ENCODE measurements at regions not wholly inside any gene's neighbourhood (a gene's known extent, or its start where the extent isn't known, plus 50 kb on each side); places are given as distances from the start of the nearest gene placed in this dataset.

DNA sequence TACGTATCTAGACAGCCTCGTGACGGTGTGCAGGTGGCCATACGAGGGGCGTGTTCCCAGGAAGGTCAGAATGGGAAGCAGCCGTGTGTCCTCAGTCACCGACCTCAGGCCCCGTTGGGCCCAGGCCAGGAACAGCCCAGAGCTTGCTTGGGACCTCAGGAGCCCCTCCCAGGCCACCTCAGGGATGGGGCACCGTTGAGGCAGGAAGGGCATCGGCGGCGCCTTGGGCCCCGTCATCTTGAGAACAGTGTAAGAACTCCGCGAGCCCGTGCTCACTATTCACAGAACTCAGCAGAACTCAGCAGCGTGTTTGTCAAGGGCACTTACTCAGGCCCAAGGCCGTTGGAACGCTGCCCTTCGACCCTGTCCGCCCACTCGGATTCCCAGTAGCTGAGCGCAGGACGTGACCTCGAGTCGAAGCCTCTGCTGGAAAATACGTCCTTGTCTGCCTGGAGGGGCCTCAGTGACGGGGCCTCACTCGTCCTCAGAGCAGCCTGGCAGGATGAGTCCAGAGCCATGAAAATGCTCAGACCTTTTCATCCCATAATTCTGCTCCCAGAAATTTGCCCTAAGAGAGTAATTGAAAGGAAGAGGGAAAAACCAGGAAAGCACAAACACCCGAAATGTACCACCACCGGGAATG is 1134.8 kb downstream of the BRD1 start:
- TF ChIP-seq EZH2 (IDR thresholded peaks at IDR 0.05; ENCODE audit: low read length, unreplicated experiment), result no peak
- TF ChIP-seq, protein P1, sequence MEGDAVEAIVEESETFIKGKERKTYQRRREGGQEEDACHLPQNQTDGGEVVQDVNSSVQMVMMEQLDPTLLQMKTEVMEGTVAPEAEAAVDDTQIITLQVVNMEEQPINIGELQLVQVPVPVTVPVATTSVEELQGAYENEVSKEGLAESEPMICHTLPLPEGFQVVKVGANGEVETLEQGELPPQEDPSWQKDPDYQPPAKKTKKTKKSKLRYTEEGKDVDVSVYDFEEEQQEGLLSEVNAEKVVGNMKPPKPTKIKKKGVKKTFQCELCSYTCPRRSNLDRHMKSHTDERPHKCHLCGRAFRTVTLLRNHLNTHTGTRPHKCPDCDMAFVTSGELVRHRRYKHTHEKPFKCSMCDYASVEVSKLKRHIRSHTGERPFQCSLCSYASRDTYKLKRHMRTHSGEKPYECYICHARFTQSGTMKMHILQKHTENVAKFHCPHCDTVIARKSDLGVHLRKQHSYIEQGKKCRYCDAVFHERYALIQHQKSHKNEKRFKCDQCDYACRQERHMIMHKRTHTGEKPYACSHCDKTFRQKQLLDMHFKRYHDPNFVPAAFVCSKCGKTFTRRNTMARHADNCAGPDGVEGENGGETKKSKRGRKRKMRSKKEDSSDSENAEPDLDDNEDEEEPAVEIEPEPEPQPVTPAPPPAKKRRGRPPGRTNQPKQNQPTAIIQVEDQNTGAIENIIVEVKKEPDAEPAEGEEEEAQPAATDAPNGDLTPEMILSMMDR (conservative IDR thresholded peaks at IDR 0.05; ENCODE audit: low read depth, low read length), result no peak
- no peak for TF ChIP-seq EZH2phosphoT487 (IDR thresholded peaks at IDR 0.05; ENCODE audit: borderline replicate concordance, low read length)

All from PC-3 (cell line).